WTC11 (cell line): ENCODE measurements at regions not wholly inside any gene's neighbourhood (a gene's known extent, or its start where the extent isn't known, plus 50 kb on each side); places are given as distances from the start of the nearest gene placed in this dataset.

ENCODE experiments used
- ATAC-seq: fragments of 200-7000 bp; cut with Tn5 transposase; 2 replicates; pipeline ENCODE4 v1.10.0; 2021; ENCODE audit warnings: mild to moderate bottlenecking, moderate library complexity
- CTCF ChIA-PET: fragments of 300-600 bp; sonication (Branson Sonifier 250); formaldehyde crosslinking; loops from one replicate; lab custom pipeline; 2021; ENCODE audit warnings: antibody characterized with exemption; lab: Charles Lee
- POLR2A ChIA-PET: fragments of 350-600 bp; sonication (Branson Sonifier 250); formaldehyde crosslinking; loops from one replicate; lab custom pipeline; 2021; ENCODE audit warnings: antibody characterized with exemption; lab: Charles Lee
- DNase-seq: peaks from one replicate; pipeline ENCODE4 v3.0.0; 2021; ENCODE audit warnings: low spot score
- H3K27ac Mint-ChIP-seq: 2 replicates; pipeline ENCODE4 v1.8.0; 2021; ENCODE audit warnings: mixed read lengths
- H3K27me3 Mint-ChIP-seq: 2 replicates; pipeline ENCODE4 v1.8.0; 2021; ENCODE audit warnings: low read depth, mild to moderate bottlenecking, moderate library complexity, mixed read lengths
- H3K36me3 Mint-ChIP-seq: 2 replicates; pipeline ENCODE4 v1.8.0; 2021; ENCODE audit warnings: mixed read lengths
- H3K4me1 Mint-ChIP-seq: 2 replicates; pipeline ENCODE4 v1.8.0; 2022; ENCODE audit warnings: mixed read lengths
- H3K4me3 Mint-ChIP-seq: 2 replicates; pipeline ENCODE4 v1.8.0; 2021; ENCODE audit warnings: mild to moderate bottlenecking, moderate library complexity, mixed read lengths
- H3K9me3 Mint-ChIP-seq: 2 replicates; pipeline ENCODE4 v1.8.0; 2021; ENCODE audit warnings: mixed read lengths
- CREB1 ChIP-seq: sonication (generic); formaldehyde crosslinking; IDR thresholded peaks from 2 replicates; pipeline ENCODE4 v1.8.0; 2023; ENCODE audit warnings: mild to moderate bottlenecking, missing genetic modification reagents
- ELF4 ChIP-seq: sonication (generic); formaldehyde crosslinking; IDR thresholded peaks from 2 replicates; pipeline ENCODE4 v1.8.1; 2022; ENCODE audit warnings: low read depth, mild to moderate bottlenecking, moderate library complexity, missing genetic modification reagents
- FOXJ3 ChIP-seq: sonication (generic); formaldehyde crosslinking; IDR thresholded peaks from 2 replicates; pipeline ENCODE4 v1.9.0; 2021; ENCODE audit warnings: missing genetic modification reagents, mild to moderate bottlenecking, borderline replicate concordance
- JAZF1 ChIP-seq: fragments of 250-450 bp; sonication (Bioruptor Pico); IDR thresholded peaks from 2 replicates; pipeline ENCODE4 v1.9.0; 2021; ENCODE audit warnings: moderate library complexity, mild to moderate bottlenecking, inconsistent platforms
- NFE2L1 ChIP-seq: sonication (generic); formaldehyde crosslinking; IDR thresholded peaks from 2 replicates; pipeline ENCODE4 v1.8.1; 2023; ENCODE audit warnings: missing genetic modification reagents
- NR2C2 ChIP-seq: sonication (generic); formaldehyde crosslinking; IDR thresholded peaks from 2 replicates; pipeline ENCODE4 v1.8.0; 2022; ENCODE audit warnings: mild to moderate bottlenecking, missing genetic modification reagents
- RORB ChIP-seq: fragments of 250-450 bp; sonication (Bioruptor Pico); IDR thresholded peaks from 2 replicates; pipeline ENCODE4 v1.9.0; 2021; ENCODE audit warnings: mild to moderate bottlenecking
- SP1 ChIP-seq: sonication (generic); formaldehyde crosslinking; conservative IDR thresholded peaks from 2 replicates; pipeline ENCODE4 v1.8.1; 2022; ENCODE audit warnings: missing genetic modification reagents
- TEAD1 ChIP-seq: sonication (generic); formaldehyde crosslinking; IDR thresholded peaks from 2 replicates; pipeline ENCODE4 v1.8.0; 2022; ENCODE audit warnings: mild to moderate bottlenecking, missing genetic modification reagents
- TP53 ChIP-seq: sonication (generic); formaldehyde crosslinking; IDR thresholded peaks from 2 replicates; pipeline ENCODE4 v1.8.1; 2023; ENCODE audit warnings: mild to moderate bottlenecking, missing genetic modification reagents
- ZNF219 ChIP-seq: sonication (generic); formaldehyde crosslinking; IDR thresholded peaks from 2 replicates; pipeline ENCODE4 v1.8.0; 2023; ENCODE audit warnings: missing genetic modification reagents, mild to moderate bottlenecking, borderline replicate concordance
- TF ChIP-seq, protein P1 (sequence below): sonication (generic); formaldehyde crosslinking; IDR thresholded peaks from 2 replicates; pipeline ENCODE4 v1.8.1; 2023; ENCODE audit warnings: mild to moderate bottlenecking, missing genetic modification reagents
- TF ChIP-seq, protein P2 (sequence below): sonication (generic); formaldehyde crosslinking; IDR thresholded peaks from 2 replicates; pipeline ENCODE4 v1.8.0; 2022; ENCODE audit warnings: mild to moderate bottlenecking, missing genetic modification reagents
- TF ChIP-seq, protein P3 (sequence below): sonication (generic); formaldehyde crosslinking; IDR thresholded peaks from 2 replicates; pipeline ENCODE4 v1.8.0; 2023; ENCODE audit warnings: mild to moderate bottlenecking, missing genetic modification reagents
- TF ChIP-seq, protein P4 (sequence below): sonication (generic); formaldehyde crosslinking; IDR thresholded peaks from 2 replicates; pipeline ENCODE4 v1.8.1; 2022; ENCODE audit warnings: mild to moderate bottlenecking, missing genetic modification reagents, moderate library complexity, borderline replicate concordance
- TF ChIP-seq, protein P5 (sequence below): sonication (generic); formaldehyde crosslinking; IDR thresholded peaks from 2 replicates; pipeline ENCODE4 v1.8.0; 2022; ENCODE audit warnings: missing genetic modification reagents
- TF ChIP-seq, protein P6 (sequence below): sonication (generic); formaldehyde crosslinking; IDR thresholded peaks from 2 replicates; pipeline ENCODE4 v1.8.1; 2023; ENCODE audit warnings: mild to moderate bottlenecking, moderate library complexity, missing genetic modification reagents
- TF ChIP-seq, protein P7 (sequence below): sonication (generic); formaldehyde crosslinking; IDR thresholded peaks from 2 replicates; pipeline ENCODE4 v1.8.1; 2023; ENCODE audit warnings: mild to moderate bottlenecking, missing genetic modification reagents

DNA sequence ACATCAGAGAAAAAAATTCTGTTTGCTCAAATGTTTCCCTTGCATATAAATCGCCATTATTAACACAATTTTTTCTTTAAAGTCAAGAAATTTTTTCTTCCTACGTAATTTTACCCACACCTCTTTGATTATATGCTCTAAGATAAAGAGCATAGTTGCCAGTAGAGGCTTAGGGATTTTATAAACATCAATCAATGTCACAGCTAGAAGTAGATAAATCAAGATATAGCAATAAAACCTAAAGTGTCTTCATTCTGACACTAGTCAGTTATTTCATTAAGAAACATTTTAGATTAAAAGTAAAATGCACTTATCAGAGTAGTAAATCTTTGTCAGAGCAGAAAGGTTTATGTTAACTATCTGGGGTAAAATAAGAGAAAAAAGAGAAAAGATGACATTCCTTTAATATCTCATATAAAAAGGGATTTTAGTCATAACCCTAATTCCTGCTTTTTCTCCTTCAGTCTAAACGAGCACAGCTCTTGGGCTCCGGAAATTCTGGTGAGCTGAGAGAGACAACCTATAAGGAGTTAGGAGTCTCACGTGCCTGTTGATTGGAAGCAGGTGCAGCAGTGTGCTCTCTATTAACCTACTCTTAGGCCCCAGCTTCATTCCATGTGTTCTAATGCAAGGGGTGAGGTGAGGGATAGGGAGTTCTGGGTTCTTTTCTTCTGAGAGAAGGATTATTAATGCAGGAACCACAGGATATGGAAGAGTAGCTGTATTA lies 172.4 kb upstream of the GULP1 start:
- Mint-ChIP-seq H3K9me3 (peaks cover 9% of the 10 kb centered on the region), H3K36me3 (peaks cover 3% of the 10 kb centered on the region; the same call in 1 of the 2 replicates), H3K27me3 (no peaks in the 10 kb centered on the region), H3K4me1 (peaks cover 2% of the 10 kb centered on the region; the same call in 1 of the 2 replicates)
- peak; percentile 44; the same call in 1 of the 2 replicates for ATAC-seq
- POLR2A ChIA-PET, result no interaction called here
- DNase-seq, result no peak
- TF ChIP-seq, protein P1, sequence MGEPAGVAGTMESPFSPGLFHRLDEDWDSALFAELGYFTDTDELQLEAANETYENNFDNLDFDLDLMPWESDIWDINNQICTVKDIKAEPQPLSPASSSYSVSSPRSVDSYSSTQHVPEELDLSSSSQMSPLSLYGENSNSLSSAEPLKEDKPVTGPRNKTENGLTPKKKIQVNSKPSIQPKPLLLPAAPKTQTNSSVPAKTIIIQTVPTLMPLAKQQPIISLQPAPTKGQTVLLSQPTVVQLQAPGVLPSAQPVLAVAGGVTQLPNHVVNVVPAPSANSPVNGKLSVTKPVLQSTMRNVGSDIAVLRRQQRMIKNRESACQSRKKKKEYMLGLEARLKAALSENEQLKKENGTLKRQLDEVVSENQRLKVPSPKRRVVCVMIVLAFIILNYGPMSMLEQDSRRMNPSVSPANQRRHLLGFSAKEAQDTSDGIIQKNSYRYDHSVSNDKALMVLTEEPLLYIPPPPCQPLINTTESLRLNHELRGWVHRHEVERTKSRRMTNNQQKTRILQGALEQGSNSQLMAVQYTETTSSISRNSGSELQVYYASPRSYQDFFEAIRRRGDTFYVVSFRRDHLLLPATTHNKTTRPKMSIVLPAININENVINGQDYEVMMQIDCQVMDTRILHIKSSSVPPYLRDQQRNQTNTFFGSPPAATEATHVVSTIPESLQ, result no peak
- TF ChIP-seq NFE2L1, result no peak
- TF ChIP-seq, all 79 proteins: peak for 0
- no peak overlapping the region for H3K27ac Mint-ChIP-seq
- CTCF ChIA-PET, result interaction anchor here (0.6 to 1.0 kb wide), 2 partner anchors 11 to 611 kb away, joined by 3 to 7 read pairs; no protein-coding TSS in a partner anchor
- no peak overlapping the region for H3K4me3 Mint-ChIP-seq

DNA sequence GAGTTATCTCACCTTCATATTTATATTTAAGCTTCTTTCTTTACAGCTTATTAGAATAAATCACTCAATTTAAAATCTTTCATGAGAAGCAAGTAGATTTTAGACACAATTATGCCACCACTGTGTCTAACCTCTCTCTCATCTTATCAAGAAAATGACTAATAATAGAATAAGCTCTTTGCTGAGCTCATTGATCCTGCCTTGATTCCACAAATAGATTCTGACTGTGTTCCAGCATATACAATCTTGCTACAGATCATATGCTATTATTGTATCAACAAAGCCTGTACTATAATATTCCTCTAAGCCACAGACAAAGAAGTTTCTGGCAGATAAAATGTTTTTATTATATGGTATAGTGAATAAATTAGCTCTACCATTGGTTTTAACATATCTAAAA lies 168.7 kb upstream of the GULP1 start:
- Mint-ChIP-seq H3K9me3 (peaks cover 13% of the 10 kb centered on the region), H3K27me3 (no peaks in the 10 kb centered on the region), H3K4me1 (peaks cover 2% of the 10 kb centered on the region; the same call in 1 of the 2 replicates), H3K27ac (no peak overlapping the region), H3K4me3 (peak overlapping the region; percentile 65)
- no peak for ATAC-seq
- CTCF ChIA-PET, result no interaction called here
- TF ChIP-seq TP53 (no peak), NR2C2 (CRISPR knock-in tag) (no peak), RORB (CRISPR knock-in tag) (no peak), ELF4 (no peak), FOXJ3 (CRISPR knock-in tag) (no peak), NFE2L1 (no peak), CREB1 (no peak), SP1 (CRISPR knock-in tag) (no peak), ZNF219 (CRISPR knock-in tag) (no peak), TEAD1 (no peak), JAZF1 (CRISPR knock-in tag) (no peak)
- TF ChIP-seq, protein P2, sequence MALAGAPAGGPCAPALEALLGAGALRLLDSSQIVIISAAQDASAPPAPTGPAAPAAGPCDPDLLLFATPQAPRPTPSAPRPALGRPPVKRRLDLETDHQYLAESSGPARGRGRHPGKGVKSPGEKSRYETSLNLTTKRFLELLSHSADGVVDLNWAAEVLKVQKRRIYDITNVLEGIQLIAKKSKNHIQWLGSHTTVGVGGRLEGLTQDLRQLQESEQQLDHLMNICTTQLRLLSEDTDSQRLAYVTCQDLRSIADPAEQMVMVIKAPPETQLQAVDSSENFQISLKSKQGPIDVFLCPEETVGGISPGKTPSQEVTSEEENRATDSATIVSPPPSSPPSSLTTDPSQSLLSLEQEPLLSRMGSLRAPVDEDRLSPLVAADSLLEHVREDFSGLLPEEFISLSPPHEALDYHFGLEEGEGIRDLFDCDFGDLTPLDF, result no peak
- TF ChIP-seq, protein P3, sequence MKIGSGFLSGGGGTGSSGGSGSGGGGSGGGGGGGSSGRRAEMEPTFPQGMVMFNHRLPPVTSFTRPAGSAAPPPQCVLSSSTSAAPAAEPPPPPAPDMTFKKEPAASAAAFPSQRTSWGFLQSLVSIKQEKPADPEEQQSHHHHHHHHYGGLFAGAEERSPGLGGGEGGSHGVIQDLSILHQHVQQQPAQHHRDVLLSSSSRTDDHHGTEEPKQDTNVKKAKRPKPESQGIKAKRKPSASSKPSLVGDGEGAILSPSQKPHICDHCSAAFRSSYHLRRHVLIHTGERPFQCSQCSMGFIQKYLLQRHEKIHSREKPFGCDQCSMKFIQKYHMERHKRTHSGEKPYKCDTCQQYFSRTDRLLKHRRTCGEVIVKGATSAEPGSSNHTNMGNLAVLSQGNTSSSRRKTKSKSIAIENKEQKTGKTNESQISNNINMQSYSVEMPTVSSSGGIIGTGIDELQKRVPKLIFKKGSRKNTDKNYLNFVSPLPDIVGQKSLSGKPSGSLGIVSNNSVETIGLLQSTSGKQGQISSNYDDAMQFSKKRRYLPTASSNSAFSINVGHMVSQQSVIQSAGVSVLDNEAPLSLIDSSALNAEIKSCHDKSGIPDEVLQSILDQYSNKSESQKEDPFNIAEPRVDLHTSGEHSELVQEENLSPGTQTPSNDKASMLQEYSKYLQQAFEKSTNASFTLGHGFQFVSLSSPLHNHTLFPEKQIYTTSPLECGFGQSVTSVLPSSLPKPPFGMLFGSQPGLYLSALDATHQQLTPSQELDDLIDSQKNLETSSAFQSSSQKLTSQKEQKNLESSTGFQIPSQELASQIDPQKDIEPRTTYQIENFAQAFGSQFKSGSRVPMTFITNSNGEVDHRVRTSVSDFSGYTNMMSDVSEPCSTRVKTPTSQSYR (CRISPR knock-in tag), result no peak
- TF ChIP-seq, protein P4, sequence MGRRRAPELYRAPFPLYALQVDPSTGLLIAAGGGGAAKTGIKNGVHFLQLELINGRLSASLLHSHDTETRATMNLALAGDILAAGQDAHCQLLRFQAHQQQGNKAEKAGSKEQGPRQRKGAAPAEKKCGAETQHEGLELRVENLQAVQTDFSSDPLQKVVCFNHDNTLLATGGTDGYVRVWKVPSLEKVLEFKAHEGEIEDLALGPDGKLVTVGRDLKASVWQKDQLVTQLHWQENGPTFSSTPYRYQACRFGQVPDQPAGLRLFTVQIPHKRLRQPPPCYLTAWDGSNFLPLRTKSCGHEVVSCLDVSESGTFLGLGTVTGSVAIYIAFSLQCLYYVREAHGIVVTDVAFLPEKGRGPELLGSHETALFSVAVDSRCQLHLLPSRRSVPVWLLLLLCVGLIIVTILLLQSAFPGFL (CRISPR knock-in tag), result no peak
- TF ChIP-seq, protein P5, sequence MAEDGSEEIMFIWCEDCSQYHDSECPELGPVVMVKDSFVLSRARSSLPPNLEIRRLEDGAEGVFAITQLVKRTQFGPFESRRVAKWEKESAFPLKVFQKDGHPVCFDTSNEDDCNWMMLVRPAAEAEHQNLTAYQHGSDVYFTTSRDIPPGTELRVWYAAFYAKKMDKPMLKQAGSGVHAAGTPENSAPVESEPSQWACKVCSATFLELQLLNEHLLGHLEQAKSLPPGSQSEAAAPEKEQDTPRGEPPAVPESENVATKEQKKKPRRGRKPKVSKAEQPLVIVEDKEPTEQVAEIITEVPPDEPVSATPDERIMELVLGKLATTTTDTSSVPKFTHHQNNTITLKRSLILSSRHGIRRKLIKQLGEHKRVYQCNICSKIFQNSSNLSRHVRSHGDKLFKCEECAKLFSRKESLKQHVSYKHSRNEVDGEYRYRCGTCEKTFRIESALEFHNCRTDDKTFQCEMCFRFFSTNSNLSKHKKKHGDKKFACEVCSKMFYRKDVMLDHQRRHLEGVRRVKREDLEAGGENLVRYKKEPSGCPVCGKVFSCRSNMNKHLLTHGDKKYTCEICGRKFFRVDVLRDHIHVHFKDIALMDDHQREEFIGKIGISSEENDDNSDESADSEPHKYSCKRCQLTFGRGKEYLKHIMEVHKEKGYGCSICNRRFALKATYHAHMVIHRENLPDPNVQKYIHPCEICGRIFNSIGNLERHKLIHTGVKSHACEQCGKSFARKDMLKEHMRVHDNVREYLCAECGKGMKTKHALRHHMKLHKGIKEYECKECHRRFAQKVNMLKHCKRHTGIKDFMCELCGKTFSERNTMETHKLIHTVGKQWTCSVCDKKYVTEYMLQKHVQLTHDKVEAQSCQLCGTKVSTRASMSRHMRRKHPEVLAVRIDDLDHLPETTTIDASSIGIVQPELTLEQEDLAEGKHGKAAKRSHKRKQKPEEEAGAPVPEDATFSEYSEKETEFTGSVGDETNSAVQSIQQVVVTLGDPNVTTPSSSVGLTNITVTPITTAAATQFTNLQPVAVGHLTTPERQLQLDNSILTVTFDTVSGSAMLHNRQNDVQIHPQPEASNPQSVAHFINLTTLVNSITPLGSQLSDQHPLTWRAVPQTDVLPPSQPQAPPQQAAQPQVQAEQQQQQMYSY, result no peak
- TF ChIP-seq, protein P6, sequence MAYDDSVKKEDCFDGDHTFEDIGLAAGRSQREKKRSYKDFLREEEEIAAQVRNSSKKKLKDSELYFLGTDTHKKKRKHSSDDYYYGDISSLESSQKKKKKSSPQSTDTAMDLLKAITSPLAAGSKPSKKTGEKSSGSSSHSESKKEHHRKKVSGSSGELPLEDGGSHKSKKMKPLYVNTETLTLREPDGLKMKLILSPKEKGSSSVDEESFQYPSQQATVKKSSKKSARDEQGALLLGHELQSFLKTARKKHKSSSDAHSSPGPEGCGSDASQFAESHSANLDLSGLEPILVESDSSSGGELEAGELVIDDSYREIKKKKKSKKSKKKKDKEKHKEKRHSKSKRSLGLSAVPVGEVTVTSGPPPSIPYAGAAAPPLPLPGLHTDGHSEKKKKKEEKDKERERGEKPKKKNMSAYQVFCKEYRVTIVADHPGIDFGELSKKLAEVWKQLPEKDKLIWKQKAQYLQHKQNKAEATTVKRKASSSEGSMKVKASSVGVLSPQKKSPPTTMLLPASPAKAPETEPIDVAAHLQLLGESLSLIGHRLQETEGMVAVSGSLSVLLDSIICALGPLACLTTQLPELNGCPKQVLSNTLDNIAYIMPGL (CRISPR knock-in tag), result no peak
- TF ChIP-seq, protein P7, sequence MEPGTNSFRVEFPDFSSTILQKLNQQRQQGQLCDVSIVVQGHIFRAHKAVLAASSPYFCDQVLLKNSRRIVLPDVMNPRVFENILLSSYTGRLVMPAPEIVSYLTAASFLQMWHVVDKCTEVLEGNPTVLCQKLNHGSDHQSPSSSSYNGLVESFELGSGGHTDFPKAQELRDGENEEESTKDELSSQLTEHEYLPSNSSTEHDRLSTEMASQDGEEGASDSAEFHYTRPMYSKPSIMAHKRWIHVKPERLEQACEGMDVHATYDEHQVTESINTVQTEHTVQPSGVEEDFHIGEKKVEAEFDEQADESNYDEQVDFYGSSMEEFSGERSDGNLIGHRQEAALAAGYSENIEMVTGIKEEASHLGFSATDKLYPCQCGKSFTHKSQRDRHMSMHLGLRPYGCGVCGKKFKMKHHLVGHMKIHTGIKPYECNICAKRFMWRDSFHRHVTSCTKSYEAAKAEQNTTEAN, result no peak
- TF ChIP-seq, all 79 proteins: peak for 0
- POLR2A ChIA-PET, result no interaction called here
- H3K36me3 Mint-ChIP-seq, result peaks cover 5% of the 10 kb centered on the region; the same call in 1 of the 2 replicates
- DNase-seq, result no peak
